HG03575 (cell line): ENCODE measurements at regions not wholly inside any gene's neighbourhood (a gene's known extent, or its start where the extent isn't known, plus 50 kb on each side); places are given as distances from the start of the nearest gene placed in this dataset.

Experiments used
- ATAC-seq: cut with Tn5 transposase; IDR thresholded peaks from one replicate; pipeline ENCODE4 v1.9.1; 2021; ENCODE audit not compliant: unreplicated experiment, insufficient number of reproducible peaks, low FRiP score; ENCODE audit errors: extremely low read depth

DNA sequence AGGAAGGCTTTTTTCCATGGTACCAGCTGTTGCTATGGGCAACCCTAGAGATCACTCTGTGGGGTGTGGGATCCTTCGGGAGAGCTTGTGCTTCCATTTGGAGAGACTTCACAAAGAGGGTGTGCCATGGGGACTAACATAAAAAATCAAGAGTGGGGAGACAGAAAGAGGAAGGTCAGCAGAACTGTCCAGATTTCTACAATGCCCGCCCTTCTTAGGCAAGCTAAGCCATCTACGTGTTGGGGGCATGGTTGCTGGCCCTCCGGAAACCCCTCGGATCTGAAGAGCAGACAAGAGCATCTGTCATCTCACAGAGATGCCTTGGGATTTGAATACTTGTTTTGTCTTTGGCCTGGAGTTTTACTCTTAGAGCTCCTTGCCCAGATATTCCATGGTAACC, 83.9 kb upstream of the ZNF648 start:
- no peak for ATAC-seq

DNA sequence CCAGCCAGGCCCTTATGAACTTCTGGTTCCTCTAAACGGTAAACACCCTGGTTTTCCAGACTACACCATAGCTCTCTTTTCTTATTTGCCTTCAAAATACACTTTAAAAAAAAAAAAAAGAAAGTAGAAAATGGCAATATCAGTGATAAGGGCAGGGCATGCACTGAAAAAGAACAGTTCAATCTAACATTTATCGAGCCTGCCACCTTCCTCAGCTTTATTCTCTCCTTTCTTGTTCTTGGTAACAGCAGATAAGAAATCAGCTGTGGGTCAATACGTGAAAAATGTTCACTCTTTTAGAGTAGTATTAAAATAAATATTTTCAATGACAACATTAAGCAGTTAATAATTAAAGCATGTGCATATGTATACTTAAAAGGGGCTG, 83.1 kb upstream of the ZNF648 start:
- ATAC-seq = no peak

DNA sequence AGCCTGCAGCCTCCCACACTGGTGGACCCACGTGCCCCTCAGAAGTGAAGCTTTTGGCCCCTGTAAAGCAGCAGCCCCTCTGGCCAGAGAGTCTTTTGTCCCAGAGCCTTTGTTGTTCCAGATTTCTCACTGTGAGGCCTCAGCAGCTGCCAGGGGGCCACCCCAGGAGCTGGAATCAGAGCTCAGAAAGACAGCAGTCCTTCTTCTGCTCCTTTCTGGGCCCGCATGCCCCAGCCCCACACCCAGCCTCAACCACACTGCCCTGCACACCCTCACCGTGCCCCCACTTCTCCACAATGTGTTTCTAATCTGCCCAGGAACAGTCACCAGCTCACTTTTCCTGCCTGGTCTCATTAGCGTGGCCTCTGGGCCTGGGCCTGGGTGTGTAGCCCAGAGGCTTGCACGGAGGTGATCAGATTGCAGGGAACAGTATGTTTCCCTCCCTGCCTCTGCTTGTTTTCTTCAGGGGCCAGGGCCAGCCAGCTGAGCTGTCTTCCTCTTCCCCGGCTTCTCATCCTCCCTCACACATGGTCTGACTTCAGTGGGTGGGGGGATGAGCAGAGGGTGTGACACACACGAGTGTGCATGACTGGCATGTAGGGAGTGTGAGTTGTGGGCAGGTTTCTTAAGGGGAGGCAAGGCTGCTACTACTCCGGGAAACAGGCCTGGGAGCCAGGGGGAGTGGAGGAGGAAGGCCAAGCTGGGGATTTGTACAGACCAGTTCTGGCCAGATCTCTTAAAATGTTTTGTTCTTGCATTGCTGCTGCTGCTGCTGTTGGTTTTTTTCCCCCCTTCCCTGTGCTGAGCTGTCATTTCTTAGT, 82.5 kb upstream of the ZNF648 start:
- no peak for ATAC-seq

DNA sequence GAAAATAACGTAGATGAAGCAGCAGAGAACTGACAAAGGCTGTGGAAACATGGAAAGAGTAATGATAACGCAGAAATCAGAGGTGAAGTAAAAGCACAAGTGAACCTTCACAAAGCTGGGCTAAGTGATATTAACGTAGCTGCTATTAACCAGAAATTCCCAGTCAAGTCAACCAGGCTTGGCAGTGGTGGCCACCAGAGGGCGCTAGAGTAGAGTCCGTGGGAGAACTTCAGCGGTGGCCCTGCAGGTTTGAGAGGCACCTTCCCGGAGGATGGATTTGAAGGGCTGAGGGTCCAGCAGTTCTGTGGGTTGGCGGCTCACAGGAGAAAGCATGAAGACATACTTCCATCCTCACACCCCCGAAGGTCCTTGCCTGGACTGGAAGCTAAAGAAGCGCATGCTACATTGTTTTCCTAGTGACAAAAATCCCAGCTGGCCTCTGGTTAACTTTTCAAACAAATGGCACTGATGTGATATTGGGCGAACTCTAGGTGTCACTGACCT, 81.7 kb upstream of the ZNF648 start:
- ATAC-seq = no peak

DNA sequence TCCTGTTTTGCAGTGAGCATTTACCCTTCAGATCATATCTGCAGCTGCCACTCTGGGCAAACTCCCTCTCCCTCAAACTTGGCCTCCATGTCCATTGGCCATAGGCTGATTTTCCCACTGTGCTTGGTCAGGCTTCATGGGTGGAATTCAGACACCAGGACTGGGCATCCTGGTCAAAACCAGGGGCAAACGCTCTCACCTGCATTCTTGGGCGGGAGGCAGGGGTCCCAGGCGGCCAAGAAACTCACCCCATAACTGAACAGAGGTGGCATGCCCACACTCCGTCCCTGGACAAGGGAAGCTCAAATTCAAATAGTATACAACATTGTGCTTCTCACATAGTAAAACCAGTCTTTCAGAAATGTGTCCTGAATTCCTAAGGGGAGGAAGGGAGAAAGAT, 81.1 kb upstream of the ZNF648 start:
- no peak for ATAC-seq

DNA sequence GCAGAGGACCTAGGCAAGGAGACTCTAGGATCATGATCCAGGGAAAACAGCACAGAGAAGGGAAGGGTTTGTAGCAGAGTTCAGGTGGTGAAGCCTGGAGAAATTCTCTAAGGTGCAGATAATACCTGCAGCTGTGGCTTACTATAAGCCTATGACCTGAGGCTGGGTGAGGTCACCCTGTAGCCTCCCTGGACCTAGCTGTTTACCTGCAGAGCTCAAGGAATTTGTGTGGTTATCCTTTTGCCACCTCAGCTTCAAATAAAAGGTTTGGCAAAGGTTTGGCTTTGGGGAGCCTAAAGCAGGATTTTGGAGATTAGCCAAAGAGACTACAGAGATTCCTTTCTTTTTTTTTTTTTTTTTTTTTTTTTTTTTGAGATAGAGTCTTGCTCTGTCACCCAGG, 79.5 kb upstream of the ZNF648 start:
- no peak for ATAC-seq

DNA sequence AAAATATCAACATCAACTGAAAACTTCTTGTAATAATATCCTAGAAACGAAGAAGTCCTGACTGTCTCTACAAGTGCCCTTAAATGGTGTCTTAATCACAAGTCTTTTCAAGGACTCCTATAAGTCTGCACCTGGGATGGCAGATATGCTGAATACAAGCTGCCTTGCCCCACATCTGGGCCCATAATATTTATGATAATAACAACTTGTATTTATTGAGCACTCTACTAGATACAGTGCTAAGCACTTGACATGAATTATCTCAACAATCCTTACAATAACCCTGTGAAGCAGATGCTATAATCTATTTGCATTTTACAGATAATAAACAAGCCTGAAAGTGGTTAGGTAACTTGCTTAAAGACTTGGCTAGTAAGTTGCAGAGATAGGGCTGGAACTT, 78.0 kb upstream of the ZNF648 start:
- ATAC-seq = no peak

DNA sequence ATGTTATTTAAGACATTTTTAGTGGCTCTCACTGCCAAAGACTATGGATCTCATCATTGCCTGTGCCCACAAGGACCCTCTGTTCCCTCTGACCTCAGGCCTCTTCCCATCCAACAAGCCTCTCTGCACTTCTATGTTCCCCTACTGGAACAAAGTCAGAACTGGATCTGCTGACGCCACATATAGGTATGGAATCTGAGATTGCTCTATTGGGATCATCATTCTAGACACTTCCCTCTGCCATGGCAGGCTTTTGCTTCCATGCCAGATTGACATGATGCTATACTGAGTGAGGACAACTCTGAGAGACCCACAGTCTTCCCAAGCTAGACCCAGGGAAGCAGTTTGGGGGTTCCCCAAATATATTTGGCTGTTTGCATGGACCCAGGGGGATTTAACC, 76.0 kb upstream of the ZNF648 start:
- ATAC-seq = no peak

DNA sequence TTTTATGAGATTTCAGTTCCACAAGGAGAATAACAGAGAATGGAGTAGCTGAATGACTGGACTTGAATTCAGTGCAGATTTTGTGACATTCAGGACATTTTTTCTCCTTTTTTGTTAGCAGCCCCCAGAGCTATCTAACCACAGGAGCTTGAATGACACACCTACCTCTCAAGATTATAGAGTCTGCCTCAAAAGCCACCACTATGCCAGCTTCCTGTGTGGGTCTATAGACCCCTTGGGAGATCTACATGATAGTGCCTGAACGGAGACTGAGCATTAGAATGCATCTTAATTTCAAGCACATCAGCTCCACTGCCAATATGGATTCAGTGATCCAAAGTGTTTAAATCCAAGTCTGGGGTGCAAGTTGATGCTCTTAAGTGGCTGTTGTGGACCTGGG, 74.4 kb upstream of the ZNF648 start:
- no peak for ATAC-seq

DNA sequence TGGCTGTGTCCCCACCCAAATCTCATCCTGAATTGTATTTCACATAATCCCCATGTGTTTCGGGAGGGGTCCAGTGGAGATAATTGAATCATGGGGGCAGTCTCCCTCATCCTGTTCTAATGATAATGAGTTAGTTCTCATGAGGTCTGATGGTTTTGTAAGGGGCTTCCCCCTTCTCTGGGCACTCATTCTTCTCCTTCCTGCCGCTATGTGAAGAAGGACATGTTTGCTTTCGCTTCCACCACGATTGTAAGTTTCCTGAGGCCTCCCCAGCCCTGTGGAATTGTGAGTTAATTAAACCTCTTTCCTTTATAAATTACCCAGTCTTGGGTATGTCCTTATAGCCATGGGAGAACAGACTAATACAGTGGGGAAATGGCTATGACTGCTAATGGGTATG, 72.7 kb upstream of the ZNF648 start:
- no peak for ATAC-seq

DNA sequence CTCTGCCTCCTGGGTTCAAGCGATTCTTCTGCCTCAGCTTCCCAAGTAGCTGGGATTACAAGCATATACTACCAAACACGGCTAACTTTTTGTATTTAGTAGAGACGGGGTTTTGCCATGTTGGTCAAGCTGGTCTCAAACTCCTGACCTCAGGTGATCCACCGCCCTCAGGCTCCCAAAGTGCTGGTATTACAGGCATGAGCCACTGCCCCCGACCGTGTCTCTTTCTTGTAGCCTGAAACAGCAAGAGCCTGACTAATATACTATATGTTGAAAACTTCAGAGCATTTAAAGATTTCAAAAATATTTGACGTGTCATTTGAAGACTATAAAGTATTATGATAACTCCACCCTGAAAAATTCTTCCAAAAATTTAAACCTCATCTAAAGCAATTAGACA, 71.7 kb upstream of the ZNF648 start:
- ATAC-seq = no peak

DNA sequence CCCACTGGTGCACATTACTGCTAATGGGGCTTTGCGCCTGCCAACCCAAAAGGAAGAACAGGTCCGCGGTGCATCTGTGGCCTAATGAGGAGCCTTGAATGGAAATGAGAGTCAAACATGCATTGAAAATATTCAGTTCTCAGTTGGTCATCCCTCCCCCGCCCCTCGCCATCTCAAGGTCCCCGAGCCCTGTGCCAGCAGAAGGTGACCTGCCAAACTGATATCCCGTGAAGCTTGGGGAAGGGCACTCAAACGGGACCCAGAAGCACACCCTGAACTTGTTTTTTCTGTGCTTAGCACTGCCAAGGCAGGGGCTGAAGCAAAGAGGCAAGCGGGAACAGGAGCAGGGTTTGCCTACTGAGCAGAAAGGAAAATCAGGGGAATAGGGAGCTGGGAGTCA, 67.9 kb upstream of the ZNF648 start:
- no peak for ATAC-seq

DNA sequence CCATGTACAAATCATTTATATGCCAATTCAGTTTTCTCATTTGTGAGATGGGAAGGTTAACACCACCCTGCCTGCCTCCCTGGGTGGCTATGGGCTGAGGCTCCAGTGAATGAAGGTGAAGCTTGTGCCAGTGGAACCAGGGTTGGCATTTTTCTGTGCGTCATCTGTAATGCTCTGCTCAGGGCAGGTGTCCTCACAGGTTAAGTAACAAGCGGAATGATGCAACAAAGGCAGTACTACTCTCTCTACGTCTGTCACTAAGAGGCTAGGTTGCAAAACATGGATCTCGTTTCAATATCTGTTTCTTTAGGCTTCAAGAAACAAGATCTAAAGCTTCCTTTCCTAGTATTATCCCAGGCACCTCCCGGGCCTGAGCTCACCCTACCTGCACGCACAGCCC, 67.0 kb upstream of the ZNF648 start:
- no peak for ATAC-seq

DNA sequence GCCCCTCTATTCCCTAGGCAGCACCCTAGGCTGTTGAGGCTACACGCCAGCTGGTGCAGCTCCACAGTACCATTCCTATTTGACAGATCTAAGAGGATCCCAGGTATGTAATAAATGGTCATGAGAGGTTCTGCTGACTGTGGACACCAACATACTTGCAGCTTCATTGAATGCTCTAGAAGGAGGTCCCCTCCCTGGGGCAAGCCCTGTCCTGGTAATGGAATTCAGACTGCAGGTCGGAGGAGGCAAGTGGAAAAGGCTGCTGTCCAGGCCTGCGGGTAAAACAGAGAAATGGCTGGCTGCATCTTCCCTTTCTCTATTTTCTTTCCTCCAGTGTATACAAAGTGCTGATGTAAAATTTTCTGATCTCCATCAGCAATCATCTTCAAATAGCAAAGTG, 66.1 kb upstream of the ZNF648 start:
- no peak for ATAC-seq

DNA sequence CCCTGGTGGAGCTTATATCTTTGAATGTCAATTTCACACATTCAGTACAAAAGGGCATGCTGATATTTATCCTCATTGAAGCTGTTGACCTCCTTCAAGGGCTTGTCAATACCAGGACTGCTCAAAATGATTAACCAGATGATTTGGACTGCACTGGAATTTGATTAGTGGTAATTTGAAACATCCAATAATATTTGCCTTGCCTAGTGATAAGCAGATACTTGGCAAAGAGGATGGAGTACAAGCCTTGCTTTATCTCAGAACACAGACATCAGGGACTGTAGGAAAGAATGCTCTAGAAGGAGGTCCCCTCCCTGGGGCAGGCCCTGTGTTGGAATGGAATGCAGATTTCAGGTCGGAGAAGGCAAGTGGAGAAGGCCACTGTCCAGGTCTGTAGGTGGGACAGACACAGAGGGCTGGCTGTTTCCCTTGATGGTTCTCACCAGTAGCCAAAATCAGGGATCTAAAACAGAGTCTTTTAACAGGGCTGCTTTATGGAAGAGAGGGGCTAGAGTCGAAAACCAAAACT, 64.8 kb upstream of the ZNF648 start:
- ATAC-seq = no peak

DNA sequence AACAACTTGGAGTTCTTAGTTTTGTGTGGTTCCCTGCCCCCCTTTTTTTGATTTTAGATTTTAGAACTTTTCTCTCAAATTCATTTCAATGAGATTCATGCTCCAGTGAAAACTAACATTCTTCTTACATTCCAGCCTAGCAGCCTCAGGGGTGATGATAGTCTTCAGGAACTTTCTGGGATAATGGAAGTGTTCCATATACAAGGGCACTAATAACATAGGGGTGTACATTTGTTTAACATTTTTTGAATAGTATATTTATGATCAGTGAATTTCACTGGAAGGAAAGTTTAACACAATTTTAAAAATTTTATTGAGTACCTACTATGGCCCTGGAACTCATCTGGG, 61.4 kb upstream of the ZNF648 start:
- ATAC-seq = no peak

DNA sequence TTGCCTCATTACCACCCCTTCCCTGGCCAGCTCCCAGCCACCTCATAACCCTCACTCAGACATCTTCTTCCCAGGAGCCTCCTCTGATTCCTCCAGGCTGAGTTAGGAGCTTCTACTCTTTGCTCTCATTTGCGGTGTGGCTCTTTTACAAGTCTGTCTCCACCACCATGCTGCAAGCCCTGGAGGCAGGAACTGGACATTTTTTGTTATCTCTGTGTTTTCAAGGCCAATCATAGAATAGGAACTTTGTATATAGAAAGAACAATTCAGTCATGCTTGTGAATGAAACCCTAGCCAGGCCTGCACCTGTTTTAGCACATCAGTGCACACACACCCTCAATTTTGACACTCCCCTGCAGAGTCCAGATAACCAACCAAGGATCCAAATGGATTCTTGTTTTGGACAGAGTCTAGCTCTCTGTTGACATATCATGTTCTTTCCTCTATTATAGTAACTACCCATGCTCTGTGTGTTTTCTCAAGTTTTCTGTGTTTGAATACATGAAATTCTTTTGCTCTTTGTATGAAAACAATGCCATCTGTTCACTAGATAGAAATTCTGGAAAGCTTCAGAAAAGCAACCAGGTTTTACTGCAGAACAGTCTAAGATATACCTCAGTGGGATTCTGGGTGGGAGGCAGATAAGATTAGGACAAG, 60.9 kb upstream of the ZNF648 start:
- no peak for ATAC-seq

DNA sequence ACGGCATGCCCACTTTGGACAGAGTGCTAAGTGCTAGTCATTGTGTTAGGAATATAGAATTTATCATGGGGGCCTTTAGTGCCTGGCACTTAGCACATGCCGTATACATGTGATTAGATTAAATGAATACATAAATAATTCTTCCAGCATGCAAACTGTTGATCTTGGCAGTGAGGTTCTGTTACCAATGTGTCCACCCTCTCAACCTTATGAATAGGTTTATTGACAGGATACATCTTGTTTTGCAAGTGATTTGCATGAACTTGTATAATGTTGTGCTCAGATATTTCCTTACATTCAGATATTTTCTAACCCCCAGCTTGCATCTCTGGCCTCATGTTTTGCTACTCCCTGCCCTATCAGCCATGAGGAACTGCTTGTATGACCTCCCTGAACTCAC, 60.3 kb upstream of the ZNF648 start:
- ATAC-seq = no peak

DNA sequence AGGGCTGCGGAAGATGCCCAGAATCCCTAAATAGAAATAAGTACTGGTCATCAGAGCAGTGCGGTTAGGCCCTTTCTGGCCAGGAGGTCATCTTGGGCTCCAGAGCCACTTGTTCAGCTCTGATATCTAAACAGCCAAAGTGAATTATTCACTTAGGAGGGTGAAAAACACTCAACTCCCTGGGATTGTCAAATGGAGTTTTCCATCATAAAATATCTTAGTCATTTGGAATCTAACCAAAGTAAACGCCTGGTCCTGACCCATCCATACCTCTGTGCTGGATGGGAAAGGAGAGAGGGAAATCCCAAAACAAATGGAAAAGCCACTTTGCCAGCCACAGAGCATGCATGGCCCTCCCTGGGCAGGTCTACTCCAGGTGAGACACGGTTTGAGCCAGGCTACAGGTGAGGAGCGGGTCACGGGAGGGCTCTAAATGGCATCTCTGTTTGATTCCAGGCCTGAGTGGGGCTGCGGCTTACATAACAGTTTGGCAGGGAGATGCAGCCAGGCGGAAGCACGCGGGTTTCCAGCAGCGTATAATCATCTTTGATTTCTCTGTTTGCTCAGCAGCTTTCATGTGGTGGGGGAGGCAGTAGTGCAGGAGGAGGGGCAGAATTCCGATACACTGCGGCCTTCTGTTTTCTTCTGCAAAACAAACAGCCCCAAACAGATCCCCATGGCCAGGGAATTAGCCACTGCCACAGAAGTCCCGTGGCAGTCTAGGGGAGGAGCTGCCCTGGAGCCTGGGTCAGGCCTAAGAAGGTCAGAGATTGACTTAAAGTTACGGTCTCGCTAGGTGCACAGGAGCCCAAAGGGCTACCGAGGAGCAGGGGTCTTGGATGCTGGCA, 59.1 kb upstream of the ZNF648 start:
- no peak for ATAC-seq

DNA sequence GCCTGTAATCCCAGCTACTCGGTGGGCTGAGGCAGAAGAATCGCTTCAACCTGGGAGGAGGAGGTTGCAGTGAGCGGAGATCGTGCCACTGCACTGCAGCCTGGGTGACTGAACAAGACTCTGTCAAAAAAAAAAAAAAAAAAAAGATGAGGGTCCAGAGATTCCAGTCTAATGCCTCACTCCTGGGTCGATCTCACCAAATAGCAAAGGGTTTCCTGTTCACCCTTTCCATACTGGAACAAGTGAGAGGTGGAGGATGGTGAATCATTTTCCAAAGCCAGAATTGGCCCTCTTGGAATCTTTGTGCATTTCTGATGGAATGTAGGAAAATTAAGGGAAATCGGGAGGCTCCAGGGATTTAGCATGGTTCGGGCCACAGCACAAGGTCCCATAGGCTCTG, 58.1 kb upstream of the ZNF648 start:
- ATAC-seq = no peak
